NCI-H82 treated with DMSO at 0.1 percent for 48 hours (cell line): ENCODE measurements at regions not wholly inside any gene's neighbourhood (a gene's known extent, or its start where the extent isn't known, plus 50 kb on each side); places are given as distances from the start of the nearest gene placed in this dataset.
"Not testable (repeated sequence)": the region's sequence is repeated elsewhere in the genome, so short reads cannot be mapped to it uniquely, and the experiment has no call there.

Experiments used
- DNase-seq: peaks from one replicate; lab custom pipeline; 2025; ENCODE audit not compliant: unreplicated experiment; lab: John Stamatoyannopoulos, UW

DNA sequence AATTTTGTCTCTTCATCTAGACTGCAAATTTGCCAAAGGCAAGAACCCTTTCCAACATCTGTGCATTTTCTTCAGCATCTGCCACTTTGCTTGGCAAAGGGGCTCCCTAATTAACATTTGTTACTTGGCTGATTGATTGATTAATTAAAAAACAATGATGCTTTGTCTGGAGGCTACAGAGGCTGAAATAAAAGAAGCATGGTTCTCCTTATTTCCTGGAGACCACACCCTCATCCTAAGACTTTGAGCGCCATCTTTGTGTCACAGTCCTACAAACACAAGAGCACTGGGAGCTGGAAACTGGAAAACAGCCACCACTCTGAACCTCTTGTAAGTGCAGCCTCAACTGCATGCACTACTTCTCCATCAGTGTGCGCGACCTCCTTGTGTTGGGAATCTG is 189.2 kb downstream of the C7orf25 start:
- no peak for DNase-seq

DNA sequence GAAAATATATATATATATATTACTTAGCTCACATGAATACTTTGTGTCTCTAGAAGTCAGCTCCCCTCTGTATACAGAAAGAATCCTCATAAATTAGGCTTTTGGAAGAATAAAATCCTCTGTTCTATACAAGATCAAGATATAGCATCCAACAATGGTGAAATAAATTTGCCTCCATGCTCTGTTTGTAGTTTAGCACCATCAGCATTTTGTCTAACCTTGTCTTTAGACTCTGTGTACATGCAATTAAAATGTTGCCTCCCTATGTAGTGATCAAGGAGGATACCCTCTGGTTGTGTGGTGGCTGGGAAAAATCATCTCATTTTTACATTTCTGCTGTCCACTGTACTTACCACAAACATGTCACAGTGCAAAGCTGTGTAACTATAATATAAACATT is 189.7 kb downstream of the C7orf25 start:
- DNase-seq: no peak

- no peak for DNase-seq
Observed at GRCh38 chr7:42720991-42721796, 190.7 kb downstream of the C7orf25 start.

DNA sequence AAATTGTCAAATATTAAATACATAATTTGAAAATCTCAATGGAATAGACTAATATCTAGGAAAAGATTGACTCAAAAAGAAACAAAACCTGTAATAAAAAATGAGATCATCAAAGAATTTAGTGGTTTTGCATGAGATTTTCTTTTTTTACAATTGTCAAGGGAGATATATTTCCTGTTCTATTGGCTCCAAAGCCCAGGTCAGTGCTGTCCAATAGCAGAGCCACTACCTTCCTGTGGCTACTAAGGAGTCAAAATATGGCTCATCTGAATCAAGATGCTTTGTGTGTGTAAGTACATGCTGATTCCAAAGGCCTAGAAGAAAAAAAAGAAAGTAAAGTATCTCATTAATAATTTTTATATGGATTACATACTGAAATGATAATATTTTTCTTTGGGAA is 191.9 kb downstream of the C7orf25 start:
- DNase-seq: no peak

DNA sequence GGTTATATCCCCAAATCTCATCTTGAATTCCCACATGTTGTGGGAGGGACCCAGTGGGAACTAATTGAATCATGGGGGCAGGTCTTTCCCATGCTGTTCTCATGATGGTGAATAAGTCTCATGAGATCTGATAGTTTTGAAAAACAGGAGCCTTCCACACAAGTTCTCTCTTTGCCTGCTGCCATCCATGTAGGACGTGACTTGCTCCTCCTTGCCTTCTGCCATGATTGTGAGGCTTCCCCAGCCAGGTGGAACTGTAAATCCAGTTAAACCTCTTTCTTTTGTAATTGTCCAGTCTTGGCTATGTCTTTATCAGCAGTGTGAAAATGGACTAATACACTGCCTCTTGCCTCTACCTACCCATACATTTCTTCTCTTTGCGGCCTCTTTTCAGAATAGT is 193.4 kb downstream of the C7orf25 start:
- DNase-seq: not testable (repeated sequence)

- DNase-seq: no peak
Observed at GRCh38 chr7:42714356-42714755, 197.5 kb downstream of the C7orf25 start.

DNA sequence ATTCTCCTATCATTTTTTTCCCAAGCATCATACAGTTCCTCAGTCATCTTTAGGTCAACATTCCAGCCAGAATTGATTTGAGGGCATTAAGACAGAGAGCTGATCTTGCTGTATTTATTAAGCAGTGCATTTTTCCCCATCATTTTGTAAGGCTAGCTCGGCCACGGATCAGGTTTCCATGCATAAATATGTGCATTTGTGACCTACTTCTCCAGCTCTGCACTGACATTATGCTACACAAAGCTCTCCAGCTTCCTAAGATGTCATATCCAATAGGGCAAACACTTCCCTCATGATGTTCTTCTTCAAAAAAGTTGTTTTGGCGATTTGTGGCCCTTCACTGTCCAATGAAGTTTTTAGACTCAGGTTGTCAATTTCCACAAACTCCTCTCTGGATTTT is 202.6 kb downstream of the C7orf25 start:
- no peak for DNase-seq

DNA sequence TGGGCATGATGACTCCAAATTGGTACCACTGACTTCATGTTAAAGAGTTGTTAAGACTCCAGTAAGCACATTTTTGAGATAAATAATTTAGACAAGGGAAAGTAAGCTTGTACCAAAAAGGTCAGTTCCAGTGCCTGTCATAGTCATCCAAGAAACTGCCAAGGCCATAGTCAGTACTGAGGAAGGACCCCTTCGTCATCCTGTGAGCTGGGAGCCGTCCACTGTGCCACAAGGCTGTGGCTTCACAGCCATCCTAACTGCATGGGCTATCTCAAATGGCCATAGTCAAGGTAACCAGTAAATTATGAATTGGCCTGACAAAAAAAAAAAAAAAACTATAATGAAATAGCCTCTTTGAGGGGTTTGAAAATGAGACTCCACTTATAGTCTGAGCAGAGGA is 207.2 kb downstream of the C7orf25 start:
- no peak for DNase-seq

DNA sequence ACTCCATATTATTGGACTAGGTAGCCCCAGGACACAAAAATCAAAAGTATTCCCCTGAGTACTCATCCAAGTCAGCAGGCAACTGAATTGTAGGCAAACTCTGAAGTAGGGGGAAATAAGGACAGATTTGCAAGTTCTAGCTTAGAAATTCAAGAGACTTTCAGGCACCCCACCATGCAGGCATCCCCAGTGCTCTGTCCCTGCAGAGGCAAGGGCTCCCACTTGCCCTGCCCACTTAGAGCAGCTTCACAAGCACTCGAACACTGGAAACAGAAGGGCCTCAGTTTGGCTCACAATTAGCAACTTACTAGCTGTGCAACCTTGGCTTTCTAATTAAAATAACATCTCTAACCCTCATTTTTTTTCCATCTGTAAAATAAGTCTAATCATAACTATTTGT is 209.2 kb downstream of the C7orf25 start:
- DNase-seq: no peak

GRCh38 chr7:42700406-42701327 is 211.2 kb downstream of the C7orf25 start:
- no peak for DNase-seq

GRCh38 chr7:42699380-42700178 is 212.3 kb downstream of the C7orf25 start:
- no peak for DNase-seq

DNA sequence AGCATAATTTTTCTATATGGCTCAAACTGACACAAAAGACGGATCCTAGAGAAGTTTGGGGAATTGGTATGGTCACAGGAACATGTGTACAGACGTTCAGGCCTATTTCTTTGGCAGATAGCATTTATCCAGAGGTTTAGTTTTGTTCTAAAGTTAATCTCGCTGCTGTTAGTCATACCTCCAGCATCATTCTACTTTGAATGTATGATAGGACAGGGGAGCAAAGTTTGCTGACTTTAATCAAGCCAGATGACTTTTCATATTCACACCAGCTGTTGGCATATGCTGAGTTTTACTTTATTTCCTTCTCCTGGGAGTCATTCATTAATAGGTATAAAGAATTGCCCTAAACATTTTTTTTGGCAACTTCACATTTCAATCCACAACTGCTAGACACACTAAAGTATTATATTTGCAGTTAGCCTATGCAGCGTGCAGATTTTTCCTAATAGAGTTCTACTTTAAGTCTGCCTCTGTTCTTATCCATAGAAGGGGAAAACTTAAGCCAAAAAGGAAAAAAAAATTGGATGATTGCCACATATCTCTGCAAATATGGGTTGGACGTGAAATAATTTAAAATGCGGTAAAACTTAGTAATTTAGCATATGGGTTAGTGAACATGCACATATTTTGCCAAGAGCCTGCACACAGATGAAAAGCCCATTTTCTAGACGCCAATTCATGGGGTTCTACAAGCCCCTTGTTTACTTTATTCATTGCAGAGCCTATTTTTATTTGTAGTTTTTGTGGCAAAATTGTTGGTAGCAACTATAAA is 213.1 kb downstream of the C7orf25 start:
- no peak for DNase-seq

- DNase-seq: no peak
Observed at GRCh38 chr7:42694894-42695507, 216.9 kb downstream of the C7orf25 start.

- DNase-seq: no peak
Observed at GRCh38 chr7:42693722-42694121, 218.1 kb downstream of the C7orf25 start.

DNA sequence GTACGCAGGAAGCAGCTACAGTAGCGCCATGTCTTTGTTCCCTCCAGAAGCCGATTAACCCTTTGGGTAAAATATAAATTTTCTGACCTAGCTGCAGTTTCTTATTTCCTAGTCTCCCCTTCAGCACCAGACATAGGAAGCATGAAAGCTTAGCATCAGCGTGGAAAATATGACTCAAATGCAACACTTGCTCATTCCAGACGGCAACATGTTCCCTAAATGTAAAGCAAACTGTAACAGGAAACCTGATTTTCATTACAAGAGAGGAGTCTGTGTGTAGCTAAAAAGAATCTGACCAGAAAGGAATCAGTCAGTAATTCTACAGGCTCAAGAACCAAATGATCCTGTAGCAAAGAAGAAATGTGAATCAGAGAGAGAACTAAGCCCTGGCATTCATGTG is 219.2 kb downstream of the C7orf25 start:
- no peak for DNase-seq

DNA sequence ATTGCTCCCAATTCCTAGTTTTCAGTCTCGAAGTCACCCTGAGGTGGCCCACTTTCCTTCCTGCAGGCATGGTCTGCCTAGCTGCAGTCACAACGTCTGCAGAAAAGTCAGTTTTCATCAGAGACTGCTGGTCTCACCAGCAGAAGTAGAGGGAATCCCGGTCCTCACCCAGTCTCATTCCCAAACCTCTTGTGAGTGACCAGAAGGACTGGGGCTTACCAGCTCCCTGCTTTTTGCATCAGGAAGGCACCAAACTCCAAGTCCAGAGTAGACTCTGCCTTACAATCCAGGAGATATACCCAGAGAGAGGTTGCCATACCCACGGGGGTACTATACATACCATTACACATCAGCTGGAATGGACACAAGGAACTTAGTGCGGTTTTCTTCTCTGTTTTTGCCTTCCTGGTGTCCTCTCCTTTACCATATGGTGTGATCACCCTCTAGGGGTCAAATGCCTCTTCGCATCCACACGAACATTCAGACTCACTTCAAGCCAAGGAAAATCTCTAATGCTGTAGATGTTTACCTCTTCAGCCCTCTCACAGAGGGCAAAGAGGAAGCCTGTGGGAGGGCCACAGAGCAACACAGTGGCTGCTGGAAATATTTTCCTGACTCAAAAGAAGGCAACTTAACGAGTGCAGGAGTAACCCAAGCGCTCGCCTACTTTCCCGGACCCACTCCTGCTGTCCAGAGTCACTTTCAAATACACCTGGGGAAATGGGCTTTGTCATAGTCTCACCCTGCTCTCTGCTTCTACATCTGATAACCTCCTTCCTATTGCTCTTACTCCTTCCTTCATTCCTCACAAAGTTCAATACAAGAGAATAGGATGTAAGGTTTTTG is 220.9 kb downstream of the C7orf25 start:
- DNase-seq: no peak

- no peak for DNase-seq
Observed at GRCh38 chr7:42689626-42690025, 222.2 kb downstream of the C7orf25 start.

- DNase-seq: no peak
Observed at GRCh38 chr7:42688056-42688371, 223.9 kb downstream of the C7orf25 start.
